HG03159 (cell line): ENCODE measurements at regions not wholly inside any gene's neighbourhood (a gene's known extent, or its start where the extent isn't known, plus 50 kb on each side); places are given as distances from the start of the nearest gene placed in this dataset.
"Not testable (repeated sequence)": the region's sequence is repeated elsewhere in the genome, so short reads cannot be mapped to it uniquely, and the experiment has no call there.

ENCODE experiments used
- ATAC-seq: cut with Tn5 transposase; IDR thresholded peaks from one replicate; pipeline ENCODE4 v1.9.1; 2021; ENCODE audit warnings: mild to moderate bottlenecking, moderate library complexity; ENCODE audit not compliant: unreplicated experiment

- ATAC-seq: peak; percentile 95
These were observed 234.3 kb upstream of the ANKH start for GRCh38 chr5:15105799-15106393.

- ATAC-seq: no peak
These were observed 232.3 kb upstream of the ANKH start for GRCh38 chr5:15103864-15104263.

- no peak for ATAC-seq
These were observed 231.6 kb upstream of the ANKH start for GRCh38 chr5:15103130-15103529.

GRCh38 chr5:15097552-15097951, 226.0 kb upstream of the ANKH start:
- no peak for ATAC-seq

- ATAC-seq: not testable (repeated sequence)
These were observed 225.1 kb upstream of the ANKH start for GRCh38 chr5:15096686-15097085.

GRCh38 chr5:15092801-15093200, 221.2 kb upstream of the ANKH start:
- ATAC-seq: no peak

- no peak for ATAC-seq
These were observed 214.1 kb upstream of the ANKH start for GRCh38 chr5:15085671-15086070.

GRCh38 chr5:15082096-15082495, 210.5 kb upstream of the ANKH start:
- ATAC-seq: no peak

GRCh38 chr5:15080219-15080618, 208.6 kb upstream of the ANKH start:
- ATAC-seq: no peak

GRCh38 chr5:15079566-15079965, 208.0 kb upstream of the ANKH start:
- no peak for ATAC-seq

GRCh38 chr5:15074651-15075050, 203.1 kb upstream of the ANKH start:
- no peak for ATAC-seq

- ATAC-seq: no peak
These were observed 201.9 kb upstream of the ANKH start for GRCh38 chr5:15073453-15073852.

GRCh38 chr5:15070907-15071306, 199.3 kb upstream of the ANKH start:
- ATAC-seq: no peak

- ATAC-seq: no peak
These were observed 197.9 kb upstream of the ANKH start for GRCh38 chr5:15069407-15069905.

- no peak for ATAC-seq
These were observed 193.5 kb upstream of the ANKH start for GRCh38 chr5:15065091-15065490.

- no peak for ATAC-seq
These were observed 192.8 kb upstream of the ANKH start for GRCh38 chr5:15064396-15064795.

- no peak for ATAC-seq
These were observed 185.5 kb upstream of the ANKH start for GRCh38 chr5:15056988-15057592.

- ATAC-seq: no peak
These were observed 172.9 kb upstream of the ANKH start for GRCh38 chr5:15044521-15044920.

GRCh38 chr5:15037247-15037908, 165.8 kb upstream of the ANKH start:
- no peak for ATAC-seq

- ATAC-seq: no peak
These were observed 162.8 kb upstream of the ANKH start for GRCh38 chr5:15034379-15034778.

- ATAC-seq: no peak
These were observed 159.6 kb upstream of the ANKH start for GRCh38 chr5:15031180-15031579.

GRCh38 chr5:15027764-15028163, 156.2 kb upstream of the ANKH start:
- ATAC-seq: no peak
